ENCODE measurements at regions not wholly inside any gene's neighbourhood (a gene's known extent, or its start where the extent isn't known, plus 50 kb on each side); places are given as distances from the start of the nearest gene placed in this dataset.
A peak's percentile ranks its signal among the peaks of the same experiment; 100 is the strongest.

GRCh38 chr15:95603802-95604201, 726.7 kb upstream of the NR2F2 start:
- DNase-seq (ENCODE audit: low read depth in 1 of 2, low spot score in 1 of 2): peak in 1 of 2 donors; percentile 82
- no peak overlapping the region for H3K4me3 ChIP-seq
- no peak for TF ChIP-seq CTCF (IDR thresholded peaks at IDR 0.05; ENCODE audit: low read depth, low read length)
- no peaks in the 10 kb centered on the region for H3K27me3 ChIP-seq
- no peaks in the 10 kb centered on the region for H3K4me1 ChIP-seq (ENCODE audit: low read depth)
- H3K9me3 ChIP-seq (ENCODE audit: low read depth): no peaks in the 10 kb centered on the region
- H3K36me3 ChIP-seq: no peaks in the 10 kb centered on the region
- no peak overlapping the region for H3K27ac ChIP-seq

- H3K27ac ChIP-seq: no peak overlapping the region
- DNase-seq (ENCODE audit: low read depth in 1 of 2, low spot score in 1 of 2): peak in 1 of 2 donors; percentile 91
Measured at GRCh38 chr15:95604634-95605036, 725.9 kb upstream of the NR2F2 start.

GRCh38 chr15:95605098-95605497, 725.4 kb upstream of the NR2F2 start:
- H3K27me3 ChIP-seq: no peaks in the 10 kb centered on the region
- TF ChIP-seq CTCF (IDR thresholded peaks at IDR 0.05; ENCODE audit: low read depth, low read length): no peak
- no peak for DNase-seq (ENCODE audit: low read depth in 1 of 2, low spot score in 1 of 2)
- H3K4me3 ChIP-seq: no peak overlapping the region
- H3K4me1 ChIP-seq (ENCODE audit: low read depth): no peaks in the 10 kb centered on the region
- H3K36me3 ChIP-seq: no peaks in the 10 kb centered on the region
- H3K9me3 ChIP-seq (ENCODE audit: low read depth): no peaks in the 10 kb centered on the region
- H3K27ac ChIP-seq: no peak overlapping the region

More at GRCh38 chr15:95604634-95605036, 725.9 kb upstream of the NR2F2 start:
- no peaks in the 10 kb centered on the region for H3K9me3 ChIP-seq (ENCODE audit: low read depth)
- no peaks in the 10 kb centered on the region for H3K36me3 ChIP-seq
- no peaks in the 10 kb centered on the region for H3K4me1 ChIP-seq (ENCODE audit: low read depth)
- H3K4me3 ChIP-seq: no peak overlapping the region
- no peaks in the 10 kb centered on the region for H3K27me3 ChIP-seq
- no peak for TF ChIP-seq CTCF (IDR thresholded peaks at IDR 0.05; ENCODE audit: low read depth, low read length)

GRCh38 chr15:95606551-95606950, 723.9 kb upstream of the NR2F2 start:
- no peaks in the 10 kb centered on the region for H3K36me3 ChIP-seq
- no peaks in the 10 kb centered on the region for H3K27me3 ChIP-seq
- H3K27ac ChIP-seq: no peak overlapping the region
- DNase-seq (ENCODE audit: low read depth in 1 of 2, low spot score in 1 of 2): no peak
- no peak for TF ChIP-seq CTCF (IDR thresholded peaks at IDR 0.05; ENCODE audit: low read depth, low read length)
- no peaks in the 10 kb centered on the region for H3K4me1 ChIP-seq (ENCODE audit: low read depth)
- H3K9me3 ChIP-seq (ENCODE audit: low read depth): no peaks in the 10 kb centered on the region
- H3K4me3 ChIP-seq: no peak overlapping the region

DNA sequence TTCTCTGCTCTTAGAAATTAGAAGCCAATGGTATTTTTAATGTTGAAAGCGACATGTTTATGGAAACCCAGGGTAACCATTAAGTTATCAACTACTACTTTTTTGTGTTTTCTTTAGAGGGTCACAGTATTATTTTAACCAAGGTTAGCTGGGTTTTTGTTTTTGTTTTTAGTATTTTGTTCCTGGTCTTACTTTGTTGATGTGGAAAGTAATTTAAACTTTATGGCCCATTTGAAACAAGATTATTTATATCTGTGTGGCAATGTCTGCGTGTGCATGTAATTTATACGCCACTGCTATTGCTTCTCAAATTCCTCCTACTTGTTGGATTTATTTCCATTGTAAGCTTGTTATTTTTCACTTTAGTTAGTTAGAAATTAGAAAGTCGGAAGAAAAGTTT, 722.1 kb upstream of the NR2F2 start:
- TF ChIP-seq CTCF (IDR thresholded peaks at IDR 0.05; ENCODE audit: low read depth, low read length): no peak
- no peaks in the 10 kb centered on the region for H3K9me3 ChIP-seq (ENCODE audit: low read depth)
- H3K4me3 ChIP-seq: no peak overlapping the region
- H3K4me1 ChIP-seq (ENCODE audit: low read depth): no peaks in the 10 kb centered on the region
- H3K27me3 ChIP-seq: no peaks in the 10 kb centered on the region
- DNase-seq (ENCODE audit: low read depth in 1 of 2, low spot score in 1 of 2): no peak
- H3K27ac ChIP-seq: no peak overlapping the region
- no peaks in the 10 kb centered on the region for H3K36me3 ChIP-seq

DNA sequence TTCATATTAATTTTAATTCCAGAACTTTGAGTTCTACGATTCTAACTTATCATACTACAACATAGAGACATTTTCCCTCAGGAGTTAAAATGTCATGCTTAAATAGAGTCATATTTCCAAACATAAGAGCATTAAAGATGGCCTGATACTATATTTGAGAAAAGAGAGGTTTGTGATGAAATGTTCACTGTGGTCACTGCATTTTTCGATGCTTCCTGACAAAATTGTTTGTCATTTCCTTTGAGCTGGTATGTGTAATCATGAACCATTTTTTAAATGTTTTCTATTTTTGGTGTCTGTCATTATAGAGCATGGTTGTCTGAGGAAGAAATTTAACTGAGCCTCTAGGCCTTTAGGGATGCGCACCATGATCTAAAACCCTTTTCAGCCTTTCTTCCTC, 721.4 kb upstream of the NR2F2 start:
- peak in 1 of 2 donors; percentile 37 for DNase-seq (ENCODE audit: low read depth in 1 of 2, low spot score in 1 of 2)
- Histone ChIP-seq H3K4me3 (no peak overlapping the region), H3K4me1 (ENCODE audit: low read depth) (no peaks in the 10 kb centered on the region), H3K27ac (no peak overlapping the region), H3K9me3 (ENCODE audit: low read depth) (no peaks in the 10 kb centered on the region), H3K27me3 (no peaks in the 10 kb centered on the region), H3K36me3 (no peaks in the 10 kb centered on the region)
- no peak for TF ChIP-seq CTCF (IDR thresholded peaks at IDR 0.05; ENCODE audit: low read depth, low read length)

All from cardiac muscle cell (in vitro differentiated cells and primary cell).